ENCODE measurements at regions not wholly inside any gene's neighbourhood (a gene's known extent, or its start where the extent isn't known, plus 50 kb on each side); places are given as distances from the start of the nearest gene placed in this dataset.

DNA sequence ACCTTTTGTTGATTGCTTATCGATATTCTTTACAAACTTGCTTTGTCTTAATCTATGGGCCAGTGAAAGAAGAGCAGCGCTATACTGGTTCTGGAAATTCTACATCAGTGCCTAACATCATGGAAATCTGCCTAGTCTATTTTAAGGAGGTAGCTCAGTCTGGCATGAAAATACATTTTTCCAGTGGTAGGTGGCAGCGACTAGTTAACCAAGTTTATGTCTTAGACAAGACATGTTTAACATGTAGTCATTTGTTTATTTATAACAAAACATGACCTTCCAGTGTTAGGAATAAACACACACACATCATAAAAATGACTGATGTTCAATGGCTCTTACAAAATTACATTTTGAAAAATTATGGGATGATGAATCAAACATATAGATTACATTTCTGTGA is 336.0 kb upstream of the SOX5 start:
- no peak for ATAC-seq

DNA sequence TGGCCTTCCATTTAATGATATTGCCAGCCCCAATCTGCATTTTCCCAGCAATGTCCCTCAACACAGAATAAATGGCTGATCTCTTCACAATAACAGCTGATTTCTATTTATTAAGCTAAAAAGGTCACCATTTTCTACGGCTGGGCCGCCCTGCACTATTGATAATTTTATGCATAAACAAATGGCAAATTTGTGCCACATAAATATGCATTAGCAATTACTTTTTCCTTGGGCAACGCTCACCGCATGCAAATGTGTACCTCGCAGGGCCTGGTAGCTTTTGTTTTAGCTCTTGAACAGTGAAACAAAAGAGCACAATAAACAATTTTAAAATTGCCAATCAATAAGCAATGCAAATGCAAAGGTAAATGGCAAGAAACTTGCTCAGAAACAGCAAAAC is 331.9 kb upstream of the SOX5 start:
- intact Hi-C loops (cut with micrococcal nuclease): no loop called here
- DNase-seq (no peak), ATAC-seq (no peak)

More for the DNA sequence above, 336.0 kb upstream of the SOX5 start:
- intact Hi-C loops (cut with micrococcal nuclease): no loop called here
- DNase-seq: no peak

DNA sequence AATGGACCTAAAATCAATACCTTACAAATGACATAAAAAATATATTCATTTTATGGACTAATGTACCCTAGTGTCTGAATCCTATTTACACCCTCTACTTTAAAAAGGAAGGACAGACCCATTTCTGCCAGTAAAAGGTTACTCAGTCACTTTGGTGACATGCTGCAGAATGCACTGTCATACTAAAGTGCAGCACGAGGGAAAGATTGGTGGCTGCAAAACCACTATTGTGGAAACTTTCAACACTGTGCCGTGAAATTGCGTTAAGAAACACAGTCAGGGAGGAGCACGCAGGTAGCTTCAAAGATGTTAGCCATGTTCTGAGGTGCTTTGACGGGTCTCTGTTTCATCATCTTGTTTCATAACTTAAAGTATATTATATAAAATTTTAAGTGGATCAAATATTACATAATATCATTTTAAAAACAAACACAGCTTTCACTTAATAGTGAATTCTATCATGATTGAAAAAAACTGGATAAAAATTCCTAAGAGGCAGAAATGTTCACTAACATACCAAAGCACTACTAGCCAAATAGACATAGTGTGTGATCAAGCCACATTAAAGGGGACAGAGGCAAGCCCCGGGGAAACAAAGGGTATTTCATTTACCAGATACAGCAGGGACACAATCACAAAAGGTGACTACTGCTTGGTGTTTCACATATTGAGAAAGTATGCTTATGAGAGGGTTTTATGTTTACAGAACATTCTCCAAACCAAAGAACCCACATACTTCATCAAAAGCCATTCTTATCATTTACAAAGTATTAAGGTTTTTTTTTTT is 330.8 kb upstream of the SOX5 start:
- ATAC-seq: no peak
- DNase-seq: no peak
- intact Hi-C loops (cut with micrococcal nuclease): no loop called here

DNA sequence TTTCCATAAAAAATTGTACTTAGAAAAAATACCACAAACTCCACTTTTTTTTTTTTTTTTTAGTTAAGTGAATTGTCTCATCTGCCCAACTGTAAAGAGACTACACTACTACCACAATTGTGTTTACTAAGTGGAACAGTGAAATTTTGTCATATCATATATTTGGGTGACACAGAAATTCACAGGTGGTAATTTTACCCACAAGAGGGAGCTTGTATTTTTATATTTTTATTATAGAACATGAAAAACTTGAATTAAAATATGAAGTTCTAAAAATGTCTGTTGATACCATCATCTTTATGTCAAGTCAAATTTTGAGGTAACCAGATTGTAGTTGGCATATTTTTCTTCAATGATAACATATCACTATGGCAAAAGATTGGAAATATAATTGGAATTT is 329.4 kb upstream of the SOX5 start:
- intact Hi-C loops (cut with micrococcal nuclease): no loop called here
- DNase-seq (no peak), ATAC-seq (no peak)

DNA sequence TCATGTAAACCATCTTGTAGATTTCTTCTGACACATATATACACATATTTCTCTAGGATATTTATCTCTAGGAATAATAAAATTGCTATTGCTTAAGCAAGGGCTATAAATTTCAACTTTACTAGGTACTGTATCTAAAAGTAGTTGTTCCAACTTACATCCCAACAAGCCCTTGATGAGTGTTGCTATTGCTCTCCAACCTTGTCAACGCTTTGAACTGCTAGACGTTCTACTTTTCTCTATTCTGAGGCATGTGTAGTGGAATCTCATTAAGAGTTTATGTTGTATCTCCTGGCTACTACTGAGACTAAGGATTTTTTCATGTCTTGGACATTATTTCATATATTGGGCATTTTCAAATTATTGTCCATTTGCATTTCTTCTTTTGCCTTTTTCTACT is 321.5 kb upstream of the SOX5 start:
- intact Hi-C loops (cut with micrococcal nuclease): no loop called here
- no peak for ATAC-seq
- no peak for DNase-seq

DNA sequence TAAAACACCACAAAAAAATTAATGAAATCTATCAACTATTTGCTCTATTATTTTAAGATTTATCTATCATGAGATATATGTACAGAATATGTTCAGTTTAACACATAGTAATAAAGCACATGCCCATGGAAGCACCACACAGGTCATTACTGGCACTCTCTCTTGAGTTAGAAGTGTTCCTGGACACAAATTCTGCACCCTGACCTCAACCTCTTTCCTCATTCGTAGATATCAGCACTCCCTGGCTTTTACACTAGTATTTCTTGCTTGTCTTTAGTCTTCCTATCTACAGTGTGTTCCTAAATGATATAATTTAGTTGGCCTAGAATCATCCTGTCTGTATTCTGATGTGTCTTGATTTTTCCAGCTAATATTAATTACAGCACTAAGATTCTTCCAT is 321.0 kb upstream of the SOX5 start:
- DNase-seq: no peak
- ATAC-seq: no peak
- intact Hi-C loops (cut with micrococcal nuclease): no loop called here

DNA sequence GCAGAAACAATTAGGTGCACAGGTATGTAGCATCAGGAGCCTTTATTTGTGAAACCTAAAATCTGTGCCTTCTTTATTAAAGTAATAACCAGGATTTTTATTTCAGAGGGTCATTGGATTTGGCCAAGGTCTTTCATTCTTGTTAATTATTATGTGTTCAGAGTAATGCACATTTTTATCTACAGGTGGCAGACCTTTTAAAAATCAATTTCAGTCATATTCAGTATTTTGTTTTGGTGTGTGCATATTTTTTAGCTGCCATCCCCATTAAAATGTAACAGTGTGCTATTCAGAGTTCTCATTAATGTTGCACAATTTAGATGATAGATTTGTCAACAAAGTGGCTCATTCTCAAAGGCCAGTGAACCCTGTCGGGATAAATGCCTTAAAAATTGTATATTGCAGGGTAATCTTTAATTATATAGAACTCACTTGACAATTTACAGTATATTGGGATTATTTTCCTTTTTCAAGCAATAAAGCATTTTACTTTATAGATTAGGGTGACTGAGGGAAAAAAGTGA is 319.3 kb upstream of the SOX5 start:
- no peak for DNase-seq
- intact Hi-C loops (cut with micrococcal nuclease): no loop called here
- no peak for ATAC-seq

DNA sequence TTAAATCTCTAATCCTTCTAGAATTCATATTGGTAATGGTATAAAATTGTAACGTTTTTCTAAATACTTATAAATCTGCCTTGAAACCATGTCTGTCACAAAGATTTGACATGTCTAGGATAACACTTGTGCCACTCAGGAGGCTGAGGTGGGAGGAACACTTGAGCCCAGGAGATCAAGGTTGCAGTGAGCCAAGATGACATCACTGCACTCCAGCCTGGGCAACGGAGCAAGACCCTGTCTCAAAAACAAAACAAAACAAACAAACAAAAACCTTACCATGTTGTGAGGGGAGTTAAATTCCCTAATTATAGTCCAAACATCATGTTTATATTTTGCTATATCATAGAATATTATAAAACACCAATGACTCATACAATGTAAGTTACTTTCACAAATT is 317.5 kb upstream of the SOX5 start:
- ATAC-seq: no peak
- intact Hi-C loops (cut with micrococcal nuclease): no loop called here
- DNase-seq: no peak

DNA sequence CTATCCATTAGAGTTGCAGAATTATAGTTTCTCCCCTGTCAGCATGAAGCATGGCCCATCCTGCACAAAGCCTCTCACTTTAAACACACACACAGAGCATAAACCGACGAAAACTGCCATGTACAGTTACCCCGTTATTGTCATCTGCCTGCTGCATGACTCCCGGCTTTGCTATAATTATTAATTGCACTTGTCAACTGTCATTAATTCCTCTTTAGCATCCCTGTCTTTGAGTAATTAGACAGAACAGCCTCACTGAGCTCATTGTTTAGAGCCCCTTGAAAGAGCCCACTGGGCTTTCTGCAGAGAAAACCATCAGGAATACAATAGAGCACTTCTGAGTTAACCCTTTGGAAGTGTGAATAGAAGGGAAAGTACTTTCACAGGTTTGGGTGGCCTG is 307.2 kb upstream of the SOX5 start:
- intact Hi-C loops (cut with micrococcal nuclease): no loop called here
- ATAC-seq (no peak), DNase-seq (no peak)

DNA sequence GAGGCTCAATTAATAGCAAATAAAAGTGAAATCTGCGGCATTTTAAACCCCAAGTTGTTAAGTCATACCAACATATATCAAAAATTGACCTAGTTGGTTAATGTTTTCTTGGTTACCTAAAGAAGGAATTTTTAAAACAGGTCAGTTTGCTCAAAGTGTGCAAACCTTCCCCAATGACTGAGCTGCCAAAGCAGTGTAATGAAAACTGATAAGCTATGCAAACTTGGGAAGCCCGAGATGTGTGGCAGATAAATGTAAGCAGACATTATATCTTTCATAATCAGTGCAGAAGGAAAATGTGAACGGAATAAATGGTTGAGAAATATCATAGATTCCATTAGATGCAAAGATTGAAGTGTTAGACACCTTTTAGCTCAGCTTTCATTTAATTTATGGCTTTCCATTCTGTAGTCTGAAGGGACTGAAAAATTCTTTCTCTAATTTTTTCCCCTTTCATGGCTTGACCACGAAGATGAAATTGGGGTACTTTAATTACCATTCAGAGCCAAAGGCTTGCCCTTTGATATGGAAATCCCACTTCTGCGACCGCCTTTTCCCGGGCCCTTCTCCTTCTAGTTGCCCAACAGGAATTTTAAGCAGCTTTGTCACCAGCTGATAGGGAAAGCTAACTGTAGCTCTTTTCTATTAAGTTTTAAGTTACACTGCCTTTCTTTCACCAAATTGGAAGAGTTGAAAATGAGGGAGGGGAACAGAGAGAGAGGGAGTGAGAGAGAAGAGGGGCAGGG is 306.6 kb upstream of the SOX5 start:
- intact Hi-C loops (cut with micrococcal nuclease): no loop called here
- ATAC-seq (no peak), DNase-seq (no peak)

DNA sequence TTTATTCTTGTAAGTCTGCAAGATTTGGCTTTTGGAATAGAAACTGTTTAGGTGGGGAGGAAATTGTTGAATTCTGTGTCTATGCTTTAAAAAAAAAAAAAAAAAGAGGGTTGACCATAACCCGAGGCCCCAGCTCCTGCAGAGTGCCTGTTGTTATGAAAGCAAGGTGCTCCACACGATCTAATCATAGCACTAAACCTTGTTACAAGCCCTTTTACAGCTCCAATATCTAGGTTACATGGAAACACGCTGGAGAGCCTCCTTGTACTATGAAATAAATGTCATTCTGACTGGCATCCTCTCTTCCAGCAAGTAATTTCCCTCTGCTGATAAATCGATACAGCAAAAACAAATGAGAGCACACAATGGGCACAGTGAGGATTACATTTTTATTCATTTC is 303.1 kb upstream of the SOX5 start:
- intact Hi-C loops (cut with micrococcal nuclease): no loop called here
- no peak for DNase-seq

DNA sequence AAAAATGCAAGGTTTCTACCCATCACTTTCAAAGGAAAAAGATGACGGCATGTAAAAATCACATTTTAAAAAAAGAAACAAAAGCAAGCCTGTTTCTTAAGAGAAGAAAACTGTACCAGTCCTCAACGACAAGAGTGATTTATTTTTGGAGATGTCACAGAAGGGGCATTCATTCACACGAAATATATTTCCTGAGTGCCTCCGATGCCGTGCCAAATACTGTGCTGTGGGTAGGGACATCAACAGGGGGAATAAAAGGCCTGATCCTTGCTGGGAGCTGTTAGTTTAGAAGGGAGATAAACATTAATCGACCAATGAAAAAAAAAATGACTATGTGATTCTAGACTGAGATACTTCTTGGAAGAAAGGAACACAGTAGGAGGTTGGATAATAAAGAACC is 297.5 kb upstream of the SOX5 start:
- ATAC-seq (no peak), DNase-seq (no peak)
- intact Hi-C loops (cut with micrococcal nuclease): no loop called here

More for the DNA sequence above, 303.1 kb upstream of the SOX5 start:
- ATAC-seq: no peak

DNA sequence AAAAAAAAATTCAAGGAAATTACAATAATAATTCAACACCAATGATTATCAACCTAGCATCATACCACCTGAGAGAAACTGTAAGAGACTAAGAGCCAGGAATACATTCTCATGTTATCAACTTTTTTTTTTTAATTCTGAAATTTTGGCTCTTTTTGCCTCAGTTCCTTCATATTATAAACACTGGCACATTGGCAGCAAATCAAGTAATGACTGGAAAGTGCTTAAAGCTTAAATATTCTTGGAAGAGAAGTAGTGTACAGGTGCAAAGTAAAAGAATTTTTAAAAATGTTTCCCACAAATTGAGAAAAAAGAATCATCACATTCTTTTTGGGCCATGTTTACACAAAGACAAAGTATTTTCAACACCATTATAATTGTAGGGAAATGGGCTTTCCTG is 296.9 kb upstream of the SOX5 start:
- DNase-seq (no peak), ATAC-seq (no peak)
- intact Hi-C loops (cut with micrococcal nuclease): no loop called here

DNA sequence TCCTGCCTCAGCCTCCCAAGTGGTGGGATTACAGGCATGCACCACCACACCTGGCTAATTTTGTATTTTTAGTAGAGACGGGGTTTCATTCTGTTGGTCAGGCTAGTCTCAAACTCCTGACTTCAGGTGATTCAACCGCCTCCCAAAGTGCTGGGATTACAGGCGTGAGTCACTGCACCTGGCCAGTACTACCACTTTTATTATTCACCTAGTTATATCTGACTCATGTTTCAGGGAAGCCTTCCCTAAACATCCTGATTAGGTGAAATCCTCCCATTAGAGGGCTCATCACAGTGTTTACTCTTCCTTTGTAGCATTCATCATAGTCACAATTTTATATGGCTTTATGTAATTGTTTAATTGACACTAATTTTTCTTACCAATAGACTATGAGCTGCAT is 295.3 kb upstream of the SOX5 start:
- ATAC-seq (no peak), DNase-seq (no peak)
- intact Hi-C loops (cut with micrococcal nuclease): no loop called here

DNA sequence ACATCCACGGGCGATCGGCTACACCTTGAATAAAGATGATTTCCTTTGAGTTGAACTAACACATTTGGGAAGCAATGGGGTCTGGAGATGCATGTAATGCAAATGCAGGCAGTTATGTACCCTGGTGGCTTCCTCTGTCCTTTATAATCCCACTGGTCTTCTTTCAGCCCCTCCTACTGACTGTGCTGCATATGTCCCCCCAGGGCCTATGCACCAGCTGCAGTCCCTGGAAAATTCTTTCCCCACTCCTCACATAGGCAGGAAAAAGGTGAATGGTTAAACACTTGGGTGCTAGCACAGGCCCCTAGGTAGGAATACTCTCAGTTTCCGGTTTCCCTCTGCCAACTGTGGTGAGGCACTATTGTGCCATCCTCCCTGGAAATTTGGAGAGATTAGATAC is 294.8 kb upstream of the SOX5 start:
- intact Hi-C loops (cut with micrococcal nuclease): no loop called here
- ATAC-seq (no peak), DNase-seq (no peak)

DNA sequence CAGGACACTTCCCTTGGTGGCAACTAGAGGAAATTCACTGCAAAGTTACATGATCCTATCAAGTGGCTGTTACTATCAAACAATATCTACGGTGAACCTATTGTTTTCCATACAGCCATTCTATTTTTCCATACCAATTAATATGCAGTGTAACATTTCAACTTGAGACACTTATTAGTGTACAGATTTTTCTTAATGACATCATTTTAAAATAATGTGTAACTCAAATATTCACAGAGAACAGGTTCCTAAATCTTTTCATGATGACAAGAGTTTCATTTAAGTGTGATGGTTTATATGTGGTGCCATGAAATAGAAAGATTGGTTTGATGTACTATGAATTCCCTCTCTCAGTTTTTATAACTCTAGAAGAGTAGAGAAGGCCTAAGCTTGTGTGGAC is 291.2 kb upstream of the SOX5 start:
- ATAC-seq (no peak), DNase-seq (no peak)
- intact Hi-C loops (cut with micrococcal nuclease): no loop called here

DNA sequence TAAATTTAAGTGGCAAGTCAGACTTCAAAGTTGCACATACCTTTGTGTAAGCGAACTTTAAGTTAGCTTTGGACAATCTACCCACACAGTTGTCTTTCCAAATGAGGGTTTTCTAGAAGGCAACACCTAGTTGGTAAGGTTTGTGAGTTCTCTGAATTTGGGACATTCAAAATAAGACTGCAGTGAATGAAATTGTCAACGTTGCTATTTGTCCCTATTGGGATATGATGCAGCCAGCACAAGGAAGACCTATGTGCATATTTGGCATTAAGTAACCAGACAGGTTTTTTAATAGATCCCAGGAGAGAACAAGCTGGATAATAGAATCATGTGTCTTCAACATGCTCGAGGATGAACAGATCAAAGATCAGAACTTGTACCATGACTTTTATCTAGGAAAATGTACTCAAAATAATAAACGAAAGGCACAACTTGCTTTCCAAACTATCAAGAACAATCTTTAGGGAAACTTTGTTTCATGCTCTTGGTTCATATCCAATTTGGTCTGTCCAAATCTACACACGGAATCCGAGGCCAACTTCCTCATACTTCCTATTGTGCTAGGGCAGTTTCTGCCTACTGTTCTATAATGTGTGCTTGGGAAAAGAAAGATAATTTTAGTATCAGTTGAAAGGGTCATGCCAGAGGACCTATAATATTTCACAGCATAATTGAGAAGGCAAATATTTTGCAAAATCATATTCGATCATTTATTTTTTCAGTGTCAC is 284.2 kb upstream of the SOX5 start:
- no peak for ATAC-seq
- no peak for DNase-seq
- intact Hi-C loops (cut with micrococcal nuclease): no loop called here

DNA sequence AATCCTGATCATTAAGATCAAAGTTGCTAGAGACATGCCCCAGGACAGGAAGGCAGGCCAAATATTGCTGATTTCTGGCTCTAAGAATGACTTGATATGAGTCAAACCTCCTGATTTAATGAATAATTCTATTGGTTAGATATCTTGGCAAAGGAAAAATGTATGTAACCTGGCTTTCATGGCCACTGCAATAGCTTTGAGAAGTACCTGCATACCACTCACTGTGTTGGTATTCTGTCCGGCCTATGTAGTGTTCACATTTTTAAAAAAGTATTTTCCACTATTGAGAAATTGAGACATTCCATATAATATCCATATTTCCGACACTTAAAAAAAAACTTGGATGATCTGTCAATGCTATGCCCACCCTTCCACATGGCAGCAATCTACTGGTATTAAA is 283.1 kb upstream of the SOX5 start:
- DNase-seq (no peak), ATAC-seq (no peak)
- intact Hi-C loops (cut with micrococcal nuclease): no loop called here

DNA sequence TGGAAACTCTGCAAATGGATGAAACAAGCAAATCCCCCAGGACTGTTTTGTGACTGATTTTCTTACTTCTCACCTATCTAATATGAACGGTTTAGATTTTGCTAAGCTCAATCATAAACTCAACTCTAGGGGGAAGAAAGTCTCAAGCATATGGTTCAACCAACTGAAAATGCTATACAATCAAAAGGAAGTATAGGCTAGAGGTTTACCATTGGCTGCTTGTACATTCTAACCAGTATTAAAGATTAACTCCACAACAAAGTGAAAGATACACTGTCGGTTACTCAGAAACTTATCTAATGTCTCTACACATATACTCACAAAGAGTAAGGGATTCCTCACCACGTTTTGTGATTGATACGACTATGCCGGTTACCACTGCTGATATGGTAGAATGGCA is 281.8 kb upstream of the SOX5 start:
- DNase-seq: no peak
- intact Hi-C loops (cut with micrococcal nuclease): no loop called here
- no peak for ATAC-seq

DNA sequence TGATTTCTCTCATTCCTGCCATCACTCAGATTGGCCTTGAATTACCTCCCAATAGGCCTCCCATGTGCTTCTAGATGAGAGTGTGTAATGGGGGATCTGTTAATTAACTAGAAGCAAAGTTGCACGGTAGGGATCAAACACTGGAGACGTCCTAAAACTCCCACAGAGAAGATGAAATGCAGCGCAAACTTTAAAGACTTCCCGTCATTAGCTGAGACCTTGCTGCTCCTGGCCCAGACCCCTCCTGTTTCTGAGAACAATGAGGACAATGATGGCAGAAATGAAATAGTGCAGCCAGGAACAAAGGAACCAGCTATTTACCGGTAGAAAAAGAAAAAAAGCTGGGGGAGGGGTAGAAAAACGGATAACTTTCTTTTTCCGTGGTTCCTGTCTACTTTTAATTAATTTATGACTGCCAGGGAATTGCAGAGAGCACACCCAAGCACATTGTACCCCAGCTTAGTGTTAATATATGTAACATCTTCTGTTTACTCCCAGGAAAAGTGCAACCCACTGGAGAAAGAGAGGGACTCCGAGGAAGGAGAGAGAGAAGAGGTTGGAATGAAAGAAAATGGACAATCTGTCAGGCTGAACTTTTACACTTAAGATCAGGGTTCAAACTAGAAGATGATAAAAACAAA is 280.7 kb upstream of the SOX5 start:
- DNase-seq (no peak), ATAC-seq (no peak)
- intact Hi-C loops (cut with micrococcal nuclease): no loop called here

Measured in left ventricle myocardium superior (tissue), 1 donor.